HG03442 (cell line): ENCODE measurements at regions not wholly inside any gene's neighbourhood (a gene's known extent, or its start where the extent isn't known, plus 50 kb on each side); places are given as distances from the start of the nearest gene placed in this dataset.

Experiments used
- ATAC-seq: cut with Tn5 transposase; IDR thresholded peaks from one replicate; pipeline ENCODE4 v1.9.1; 2021; ENCODE audit warnings: mild to moderate bottlenecking, moderate library complexity; ENCODE audit not compliant: unreplicated experiment

GRCh38 chr7:36088966-36089365 lies 64.1 kb upstream of the EEPD1 start:
- no peak for ATAC-seq

- no peak for ATAC-seq
Observed at GRCh38 chr7:36090976-36091873, 61.8 kb upstream of the EEPD1 start.

- ATAC-seq, result no peak
Observed at GRCh38 chr7:36091874-36092176, 61.2 kb upstream of the EEPD1 start.

GRCh38 chr7:36092221-36092771 lies 60.8 kb upstream of the EEPD1 start:
- ATAC-seq, result no peak

- no peak for ATAC-seq
Observed at GRCh38 chr7:36096460-36097095, 56.5 kb upstream of the EEPD1 start.

GRCh38 chr7:36098096-36098495 lies 55.0 kb upstream of the EEPD1 start:
- no peak for ATAC-seq

- ATAC-seq, result no peak
Observed at GRCh38 chr7:36100226-36100625, 52.8 kb upstream of the EEPD1 start.

- ATAC-seq, result no peak
Observed at GRCh38 chr7:36100634-36101033, 52.4 kb upstream of the EEPD1 start.
